Stimulated activated effector memory CD8-positive, alpha-beta T cell treated with anti-CD3 and anti-CD28 coated beads, Interleukin-12 subunit alpha, Interleukin-12 subunit beta, amount 100 ng/mL, for 72 hours (primary cell): ENCODE measurements at regions not wholly inside any gene's neighbourhood (a gene's known extent, or its start where the extent isn't known, plus 50 kb on each side); places are given as distances from the start of the nearest gene placed in this dataset.
"Not testable (repeated sequence)": the region's sequence is repeated elsewhere in the genome, so short reads cannot be mapped to it uniquely, and the experiment has no call there.

ENCODE experiments used
- ATAC-seq: fragments of 150-1000 bp; cut with Tn5 transposase; 2 replicates; pipeline ENCODE4 v1.10.0; 2021
- DNase-seq, 2 donors: peaks; one replicate each; pipeline ENCODE4 v3.0.0; 2021 to 2022; ENCODE audit warnings: low spot score in 2 of 2
- H3K27ac Mint-ChIP-seq: one replicate; pipeline ENCODE4 v1.8.0; 2022; ENCODE audit warnings: mild to moderate bottlenecking, mixed read lengths
- H3K36me3 Mint-ChIP-seq: one replicate; pipeline ENCODE4 v1.8.0; 2022; ENCODE audit warnings: mild to moderate bottlenecking, mixed read lengths
- H3K4me1 Mint-ChIP-seq: one replicate; pipeline ENCODE4 v1.8.0; 2022; ENCODE audit warnings: mixed read lengths
- H3K4me3 Mint-ChIP-seq: one replicate; pipeline ENCODE4 v1.8.0; 2022; ENCODE audit warnings: mild to moderate bottlenecking, mixed read lengths
- H3K9me3 Mint-ChIP-seq: one replicate; pipeline ENCODE4 v1.8.0; 2022; ENCODE audit warnings: mixed read lengths

DNA sequence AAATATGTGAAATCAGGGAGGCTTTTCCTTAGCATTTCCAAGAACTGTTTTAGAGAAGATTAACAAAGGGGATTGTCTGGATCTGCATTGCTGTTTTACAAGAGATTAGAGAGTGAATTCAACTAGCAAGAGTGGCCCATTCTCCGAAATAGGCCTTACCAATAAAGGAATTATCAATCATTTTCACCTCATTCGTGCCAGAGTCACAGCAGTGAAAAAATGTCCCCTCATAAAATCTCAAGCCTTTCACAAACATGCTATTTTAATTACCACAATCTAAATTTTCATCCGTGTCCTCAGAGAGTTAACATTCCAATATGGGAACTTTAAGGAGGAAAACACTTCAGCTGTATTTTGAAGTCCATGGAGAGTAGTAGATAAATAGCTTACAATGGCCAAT is 979.6 kb downstream of the RPA4 start:
- DNase-seq (no peak), ATAC-seq (no peak)
- H3K9me3 Mint-ChIP-seq: no peaks in the 10 kb centered on the region
- no peaks in the 10 kb centered on the region for H3K4me1 Mint-ChIP-seq
- no peaks in the 10 kb centered on the region for H3K36me3 Mint-ChIP-seq
- H3K4me3 Mint-ChIP-seq: no peak overlapping the region
- H3K27ac Mint-ChIP-seq: no peak overlapping the region

GRCh38 chrX:97867266-97867665 is 983.6 kb downstream of the RPA4 start:
- no peak overlapping the region for H3K4me3 Mint-ChIP-seq
- no peaks in the 10 kb centered on the region for H3K36me3 Mint-ChIP-seq
- DNase-seq (no peak), ATAC-seq (no peak)
- no peak overlapping the region for H3K27ac Mint-ChIP-seq
- no peaks in the 10 kb centered on the region for H3K4me1 Mint-ChIP-seq
- no peaks in the 10 kb centered on the region for H3K9me3 Mint-ChIP-seq

GRCh38 chrX:97876697-97877407 is 993.1 kb downstream of the RPA4 start:
- DNase-seq (no peak), ATAC-seq (no peak)
- Mint-ChIP-seq H3K4me3 (no peak overlapping the region), H3K9me3 (no peaks in the 10 kb centered on the region), H3K27ac (no peak overlapping the region), H3K36me3 (no peaks in the 10 kb centered on the region), H3K4me1 (no peaks in the 10 kb centered on the region)

- no peaks in the 10 kb centered on the region for H3K36me3 Mint-ChIP-seq
- H3K4me3 Mint-ChIP-seq: no peak overlapping the region
- H3K27ac Mint-ChIP-seq: no peak overlapping the region
- H3K4me1 Mint-ChIP-seq: no peaks in the 10 kb centered on the region
- ATAC-seq (no peak), DNase-seq (no peak)
- H3K9me3 Mint-ChIP-seq: no peaks in the 10 kb centered on the region
Observed at GRCh38 chrX:97882306-97882705, 998.6 kb downstream of the RPA4 start.

- ATAC-seq (no peak), DNase-seq (no peak)
- no peak overlapping the region for H3K4me3 Mint-ChIP-seq
- no peaks in the 10 kb centered on the region for H3K4me1 Mint-ChIP-seq
- no peak overlapping the region for H3K27ac Mint-ChIP-seq
- H3K36me3 Mint-ChIP-seq: no peaks in the 10 kb centered on the region
- H3K9me3 Mint-ChIP-seq: no peaks in the 10 kb centered on the region
Observed at GRCh38 chrX:97895751-97896150, 1012.0 kb downstream of the RPA4 start.

DNA sequence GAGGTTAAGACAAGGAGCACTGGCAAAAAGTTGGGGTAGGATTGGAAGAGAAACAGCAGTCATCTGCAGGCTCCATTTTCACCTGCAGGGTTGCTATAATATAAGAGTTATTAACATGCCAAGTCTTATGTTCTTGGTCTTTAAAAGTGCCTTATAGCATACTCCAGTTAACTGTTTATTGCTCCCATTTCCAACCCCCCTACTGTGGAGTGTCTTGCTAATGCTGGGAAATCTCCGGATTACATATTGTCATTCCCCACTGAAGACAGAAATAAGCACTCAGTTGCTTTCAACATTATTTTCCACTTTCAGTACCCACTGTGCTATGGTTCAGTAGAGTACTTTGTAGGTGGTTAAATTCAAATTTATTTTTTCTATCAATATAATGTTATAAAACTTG is 1014.3 kb downstream of the RPA4 start:
- H3K27ac Mint-ChIP-seq: no peak overlapping the region
- H3K36me3 Mint-ChIP-seq: no peaks in the 10 kb centered on the region
- peaks cover 4% of the 10 kb centered on the region for H3K9me3 Mint-ChIP-seq
- no peaks in the 10 kb centered on the region for H3K4me1 Mint-ChIP-seq
- no peak overlapping the region for H3K4me3 Mint-ChIP-seq
- DNase-seq (no peak), ATAC-seq (no peak)

- H3K9me3 Mint-ChIP-seq: peaks cover 4% of the 10 kb centered on the region
- H3K4me3 Mint-ChIP-seq: no peak overlapping the region
- H3K27ac Mint-ChIP-seq: no peak overlapping the region
- ATAC-seq (no peak), DNase-seq (no peak)
- H3K4me1 Mint-ChIP-seq: no peaks in the 10 kb centered on the region
- H3K36me3 Mint-ChIP-seq: no peaks in the 10 kb centered on the region
Observed at GRCh38 chrX:97898798-97899197, 1015.1 kb downstream of the RPA4 start.

DNA sequence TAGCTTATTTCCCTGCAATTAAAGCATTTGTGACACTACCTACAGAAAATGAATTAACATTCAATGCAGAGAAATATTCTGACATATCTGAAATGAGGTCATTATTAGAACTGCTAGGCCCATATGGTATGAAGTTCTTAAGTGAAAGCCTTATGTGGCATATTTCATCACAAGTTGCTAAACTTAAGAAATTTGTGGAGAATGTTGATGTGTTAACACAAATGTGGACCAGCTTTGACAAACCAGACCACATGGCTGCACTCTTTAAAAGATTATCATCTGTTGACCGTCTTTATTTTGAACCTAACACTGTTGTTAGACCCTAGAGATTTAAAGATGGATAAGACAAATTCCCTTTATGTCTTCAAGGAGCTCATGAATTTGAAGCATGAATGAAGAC is 1024.1 kb downstream of the RPA4 start:
- no peak overlapping the region for H3K4me3 Mint-ChIP-seq
- H3K4me1 Mint-ChIP-seq: no peaks in the 10 kb centered on the region
- H3K27ac Mint-ChIP-seq: no peak overlapping the region
- no peaks in the 10 kb centered on the region for H3K36me3 Mint-ChIP-seq
- ATAC-seq (no peak), DNase-seq (no peak)
- peaks cover 3% of the 10 kb centered on the region for H3K9me3 Mint-ChIP-seq

DNA sequence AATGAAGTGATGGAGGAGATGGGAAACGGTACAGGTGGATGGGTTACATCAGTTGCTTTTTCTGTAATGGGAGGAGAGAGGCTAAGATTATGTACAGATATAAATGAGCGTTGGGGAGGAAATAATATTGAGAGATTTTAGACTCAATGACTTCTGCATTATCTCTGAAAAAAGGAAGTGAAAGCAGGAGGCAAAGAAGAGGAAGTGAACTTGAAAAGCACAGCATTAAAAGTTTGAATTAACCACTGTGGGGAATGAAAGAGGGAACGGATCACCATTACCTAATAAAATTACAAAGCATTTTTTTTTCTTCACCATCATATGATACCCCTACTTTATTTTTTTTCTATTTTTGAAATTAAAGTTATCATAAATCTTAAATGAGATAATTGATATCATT is 1025.5 kb downstream of the RPA4 start:
- Mint-ChIP-seq H3K27ac (no peak overlapping the region), H3K9me3 (peaks cover 3% of the 10 kb centered on the region), H3K4me3 (no peak overlapping the region), H3K36me3 (no peaks in the 10 kb centered on the region), H3K4me1 (no peaks in the 10 kb centered on the region)
- DNase-seq: no peak
- ATAC-seq: no peak

DNA sequence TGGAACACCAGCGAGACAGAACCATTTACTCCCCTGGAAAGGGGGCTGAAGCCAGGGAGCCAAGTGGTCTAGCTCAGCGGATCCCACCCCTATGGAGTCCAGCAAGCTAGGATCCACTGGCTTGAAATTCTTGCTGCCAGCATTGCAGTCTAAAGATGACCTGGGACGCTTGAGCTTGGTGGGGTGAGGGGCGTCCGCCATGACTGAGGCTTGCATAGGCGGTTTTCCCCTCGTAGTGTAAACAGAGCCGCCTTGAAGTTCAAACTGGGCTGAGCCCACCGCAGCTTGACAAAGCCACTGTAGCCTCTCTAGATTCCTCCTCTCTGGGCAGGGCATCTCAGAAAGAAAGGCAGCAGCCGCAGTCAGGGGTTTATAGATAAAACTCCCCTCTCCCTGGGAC is 1031.7 kb downstream of the RPA4 start:
- H3K4me1 Mint-ChIP-seq, H3K4me3 Mint-ChIP-seq, H3K9me3 Mint-ChIP-seq, H3K27ac Mint-ChIP-seq, H3K36me3 Mint-ChIP-seq, ATAC-seq, DNase-seq: not testable (repeated sequence)

GRCh38 chrX:97921223-97921622 is 1037.5 kb downstream of the RPA4 start:
- not testable (repeated sequence) for ATAC-seq, H3K4me3 Mint-ChIP-seq, H3K4me1 Mint-ChIP-seq, DNase-seq, H3K9me3 Mint-ChIP-seq, H3K27ac Mint-ChIP-seq, H3K36me3 Mint-ChIP-seq

DNA sequence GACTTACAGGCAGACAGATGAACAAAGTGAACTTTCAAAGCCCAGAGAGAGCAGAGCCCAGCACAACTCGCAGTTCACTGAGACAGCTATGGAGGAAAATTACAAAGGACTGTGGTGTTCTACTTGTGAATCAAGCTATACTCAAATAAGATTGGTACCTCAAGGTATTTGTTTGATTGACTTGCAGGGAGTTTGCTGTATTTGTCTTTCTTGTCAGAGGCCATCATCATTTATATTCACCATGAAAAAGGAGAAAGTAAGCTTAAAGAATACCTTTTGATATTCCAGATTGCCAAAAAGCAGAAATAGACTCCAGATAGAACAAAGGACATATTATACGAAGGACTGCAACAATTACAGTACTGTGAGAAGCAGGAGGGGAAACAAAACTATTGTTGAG is 1047.9 kb downstream of the RPA4 start:
- Mint-ChIP-seq H3K4me3 (no peak overlapping the region), H3K4me1 (no peaks in the 10 kb centered on the region), H3K36me3 (no peaks in the 10 kb centered on the region), H3K27ac (no peak overlapping the region), H3K9me3 (no peaks in the 10 kb centered on the region)
- ATAC-seq (no peak), DNase-seq (no peak)

- DNase-seq: no peak
- Mint-ChIP-seq H3K27ac (no peak overlapping the region), H3K9me3 (no peaks in the 10 kb centered on the region), H3K4me3 (no peak overlapping the region), H3K36me3 (no peaks in the 10 kb centered on the region), H3K4me1 (no peaks in the 10 kb centered on the region)
- no peak for ATAC-seq
Observed at GRCh38 chrX:97936296-97936695, 1052.6 kb downstream of the RPA4 start.

DNA sequence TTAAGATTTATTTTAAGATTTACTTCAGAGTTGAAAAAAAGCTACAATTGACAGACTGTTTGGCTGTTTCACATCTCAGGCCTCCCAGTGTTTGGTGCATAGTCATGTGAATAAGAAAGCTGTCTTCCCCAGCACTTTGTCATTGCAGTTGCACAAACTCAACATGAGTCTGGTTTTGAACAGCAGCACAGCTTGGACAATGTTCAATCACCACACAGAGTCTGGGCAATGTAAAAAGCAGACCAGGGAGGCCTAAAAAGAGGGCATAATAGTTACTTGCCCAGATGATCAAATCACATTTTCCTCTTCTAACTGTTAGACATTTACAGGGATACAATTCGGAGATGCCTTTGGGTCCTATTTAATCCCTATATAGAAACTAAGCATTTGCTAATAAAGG is 1055.0 kb downstream of the RPA4 start:
- DNase-seq (no peak), ATAC-seq (no peak)
- Mint-ChIP-seq H3K4me3 (no peak overlapping the region), H3K9me3 (no peaks in the 10 kb centered on the region), H3K27ac (no peak overlapping the region), H3K4me1 (no peaks in the 10 kb centered on the region), H3K36me3 (no peaks in the 10 kb centered on the region)

GRCh38 chrX:97968376-97969163 is 1084.9 kb downstream of the RPA4 start:
- Mint-ChIP-seq H3K4me1 (no peaks in the 10 kb centered on the region), H3K27ac (no peak overlapping the region), H3K4me3 (no peak overlapping the region), H3K9me3 (peaks cover 3% of the 10 kb centered on the region), H3K36me3 (no peaks in the 10 kb centered on the region)
- DNase-seq: no peak
- no peak for ATAC-seq

DNA sequence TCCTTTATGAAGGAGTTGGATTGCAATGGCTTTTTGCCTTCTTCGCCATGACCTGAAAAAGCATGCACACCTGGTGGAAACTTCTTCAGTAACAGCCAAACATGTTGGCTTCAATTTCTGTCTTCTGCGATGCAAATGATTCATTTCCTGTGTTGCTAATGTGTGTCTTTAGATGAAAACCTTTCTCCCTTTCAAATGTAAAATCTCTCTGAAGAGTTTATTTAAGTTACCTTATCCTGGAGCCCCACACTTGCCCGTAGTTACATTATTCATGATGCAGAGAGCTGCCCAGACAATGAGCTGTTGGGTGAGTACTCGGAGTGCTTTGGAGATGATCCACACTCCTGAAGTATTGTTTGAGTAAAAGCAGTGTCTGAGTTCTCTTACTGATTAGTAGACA is 1100.9 kb downstream of the RPA4 start:
- DNase-seq (no peak), ATAC-seq (no peak)

More for the DNA sequence above, 1100.9 kb downstream of the RPA4 start:
- Mint-ChIP-seq H3K36me3 (no peaks in the 10 kb centered on the region), H3K4me3 (no peak overlapping the region), H3K4me1 (no peaks in the 10 kb centered on the region), H3K9me3 (peaks cover 5% of the 10 kb centered on the region), H3K27ac (no peak overlapping the region)
